HUDEP-2 (cell line): ENCODE measurements at regions not wholly inside any gene's neighbourhood (a gene's known extent, or its start where the extent isn't known, plus 50 kb on each side); places are given as distances from the start of the nearest gene placed in this dataset.

ENCODE experiments used
- DNase-seq, 76 experiments: peaks; one replicate each; lab custom pipeline; 2025; ENCODE audit not compliant: unreplicated experiment in 76 of 76; lab: John Stamatoyannopoulos, UW

DNA sequence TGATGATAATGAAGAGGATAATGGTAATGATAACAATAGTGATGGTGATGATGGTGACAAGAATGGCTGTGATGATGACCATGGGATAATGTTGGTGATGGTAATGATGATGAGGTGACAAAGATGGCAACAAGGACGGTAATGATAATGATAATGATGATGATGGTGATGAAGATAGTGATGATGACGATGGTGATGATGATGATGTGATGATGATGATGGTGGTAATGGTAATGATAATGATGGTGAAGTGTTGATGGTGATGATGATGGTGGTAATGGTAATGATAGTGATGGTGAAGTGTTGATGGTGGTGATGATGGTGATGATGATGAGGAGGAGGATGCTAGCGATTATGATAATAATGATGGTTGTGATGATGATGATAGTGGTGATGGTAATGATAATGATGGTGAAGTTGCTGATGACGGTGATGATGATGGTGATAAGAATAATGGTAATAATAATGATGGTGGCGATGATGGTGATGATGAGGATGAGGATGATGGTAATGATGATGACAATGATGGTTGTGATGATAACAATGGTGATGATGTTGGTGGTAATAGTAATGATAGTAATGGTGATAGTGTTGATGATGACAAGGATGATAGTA lies 54.7 kb upstream of the OPCML start:
- DNase-seq = no peak

DNA sequence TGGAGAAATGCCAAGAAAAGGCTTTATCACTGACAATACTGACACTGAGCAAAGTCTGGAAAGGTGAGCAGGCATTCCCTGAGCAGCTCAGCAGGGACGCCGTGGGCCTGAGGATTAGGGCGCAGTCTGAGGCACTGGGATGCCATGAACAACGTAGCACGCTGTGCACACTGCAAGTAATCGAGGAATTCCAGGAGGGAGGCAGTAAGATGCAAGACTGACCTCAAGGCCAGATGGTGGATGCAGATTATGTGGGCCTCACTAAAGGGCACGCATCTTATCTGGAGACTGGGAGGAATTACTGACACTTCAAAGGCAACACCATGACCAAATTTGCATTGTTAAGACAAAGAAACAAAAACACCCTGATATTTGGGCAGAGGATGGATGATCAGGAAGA lies 50.4 kb upstream of the OPCML start:
- DNase-seq = no peak

DNA sequence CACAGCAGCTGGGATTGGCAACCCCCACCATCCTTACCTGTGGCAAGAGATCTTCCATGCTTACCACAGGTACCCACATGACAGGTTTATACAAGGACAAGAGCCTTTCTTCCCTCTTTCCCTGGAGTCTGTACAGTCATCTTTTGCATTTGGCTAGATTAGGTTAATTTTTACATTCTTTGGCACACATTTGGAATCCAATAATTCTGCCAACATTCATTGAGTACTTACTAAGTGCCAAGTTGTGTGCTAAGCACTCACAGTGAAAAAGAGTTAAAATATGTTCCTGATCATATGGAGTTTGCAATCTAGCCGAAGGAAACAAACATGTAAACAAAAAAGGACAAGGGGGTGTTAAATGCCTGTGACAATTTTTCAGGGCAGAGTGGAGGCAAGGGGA lies 50.0 kb upstream of the OPCML start:
- no peak for DNase-seq
